Calu3 (cell line): ENCODE measurements at regions not wholly inside any gene's neighbourhood (a gene's known extent, or its start where the extent isn't known, plus 50 kb on each side); places are given as distances from the start of the nearest gene placed in this dataset.
"Not testable (repeated sequence)": the region's sequence is repeated elsewhere in the genome, so short reads cannot be mapped to it uniquely, and the experiment has no call there.

Source experiments
- BruUV-seq: library from RNA; stranded (reverse); fragments of 400-500 nt; replicated peaks from 2 replicates; lab custom pipeline; 2021; lab: Mats Ljungman, UMichigan
- CTCF ChIA-PET: fragments of 300-600 bp; sonication (Branson Sonifier 250); formaldehyde crosslinking; loops from one replicate; lab custom pipeline; 2022; ENCODE audit warnings: antibody characterized with exemption; lab: Charles Lee
- DNase-seq: peaks from one replicate; pipeline ENCODE4 v3.0.0; 2022
- H3K27ac Mint-ChIP-seq: one replicate; pipeline ENCODE4 v1.8.0; 2022; ENCODE audit warnings: mixed read lengths; ENCODE audit not compliant: unreplicated experiment
- H3K27me3 Mint-ChIP-seq: one replicate; pipeline ENCODE4 v1.8.0; 2022; ENCODE audit warnings: mixed read lengths; ENCODE audit not compliant: unreplicated experiment
- H3K36me3 Mint-ChIP-seq: one replicate; pipeline ENCODE4 v1.8.0; 2022; ENCODE audit warnings: mild to moderate bottlenecking, moderate library complexity, mixed read lengths; ENCODE audit not compliant: insufficient read depth, unreplicated experiment
- H3K4me1 Mint-ChIP-seq: one replicate; pipeline ENCODE4 v1.8.0; 2022; ENCODE audit warnings: mild to moderate bottlenecking, low read depth, mixed read lengths; ENCODE audit not compliant: unreplicated experiment
- H3K4me3 Mint-ChIP-seq: one replicate; pipeline ENCODE4 v1.8.0; 2022; ENCODE audit warnings: mild to moderate bottlenecking, low read depth, moderate library complexity, mixed read lengths; ENCODE audit not compliant: unreplicated experiment
- H3K9me3 Mint-ChIP-seq: one replicate; pipeline ENCODE4 v1.8.0; 2022; ENCODE audit warnings: low read depth, mixed read lengths; ENCODE audit not compliant: unreplicated experiment
- CTCF ChIP-seq: fragments of 200-600 bp; IDR thresholded peaks from one replicate; pipeline ENCODE4 v1.8.0; 2022; ENCODE audit warnings: antibody characterized with exemption; ENCODE audit not compliant: unreplicated experiment
- intact Hi-C: fragments of 100-400 bp; cut with micrococcal nuclease; formaldehyde crosslinking; loops from one replicate; pipeline ENCODE4 v1.10.0; 2022; ENCODE audit not compliant: unreplicated experiment

- Mint-ChIP-seq H3K4me3 (no peak overlapping the region), H3K36me3 (no peaks in the 10 kb centered on the region), H3K4me1 (no peaks in the 10 kb centered on the region), H3K9me3 (peaks cover 7% of the 10 kb centered on the region), H3K27ac (no peak overlapping the region), H3K27me3 (peaks cover 20% of the 10 kb centered on the region)
- no peak for TF ChIP-seq CTCF
- intact Hi-C loops = no loop called here
- BruUV-seq = no TSS peak
- no peak for DNase-seq
- CTCF ChIA-PET = no interaction called here
Observed at GRCh38 chr6:105867277-105867676, 218.9 kb upstream of the PRDM1 start.

DNA sequence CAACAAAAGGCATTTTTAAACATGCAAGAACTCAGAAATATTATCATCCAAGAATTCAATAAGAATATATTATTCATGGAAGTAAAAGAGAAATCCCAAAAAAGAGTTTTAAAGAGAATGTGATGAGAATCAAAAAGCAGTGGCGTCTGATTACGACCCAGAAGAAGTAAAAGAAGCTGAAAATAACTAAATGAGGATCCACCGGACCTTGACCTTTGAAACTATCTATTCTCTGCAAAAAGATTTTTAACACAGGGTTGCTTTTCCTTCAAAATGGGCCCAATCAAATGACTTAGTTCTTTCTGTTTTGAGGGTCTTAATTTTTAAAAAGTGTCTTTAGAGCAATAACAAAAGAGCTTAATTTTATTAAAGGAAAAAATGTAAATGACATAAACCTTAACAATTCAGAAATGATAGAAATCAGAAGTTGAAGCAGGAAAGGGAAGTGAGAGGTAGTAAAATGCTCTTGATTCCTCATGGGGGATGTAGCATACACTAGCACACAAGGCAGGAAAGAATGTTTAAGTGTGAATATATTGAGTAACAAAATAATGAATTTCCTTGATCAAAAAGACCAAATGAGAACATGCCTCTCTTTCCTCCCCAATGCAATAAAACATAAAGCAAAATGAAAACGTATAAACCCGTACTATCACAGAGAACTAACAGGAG is 223.1 kb upstream of the PRDM1 start:
- BruUV-seq = no TSS peak
- Mint-ChIP-seq H3K4me3 (no peak overlapping the region), H3K27me3 (peaks cover 19% of the 10 kb centered on the region), H3K36me3 (no peaks in the 10 kb centered on the region), H3K9me3 (peaks cover 7% of the 10 kb centered on the region), H3K27ac (no peak overlapping the region), H3K4me1 (no peaks in the 10 kb centered on the region)
- TF ChIP-seq CTCF = no peak
- intact Hi-C loops = no loop called here
- CTCF ChIA-PET = no interaction called here
- DNase-seq = no peak

- H3K4me3 Mint-ChIP-seq, BruUV-seq: not testable (repeated sequence)
Observed at GRCh38 chr6:105860927-105861326, 225.2 kb upstream of the PRDM1 start.

DNA sequence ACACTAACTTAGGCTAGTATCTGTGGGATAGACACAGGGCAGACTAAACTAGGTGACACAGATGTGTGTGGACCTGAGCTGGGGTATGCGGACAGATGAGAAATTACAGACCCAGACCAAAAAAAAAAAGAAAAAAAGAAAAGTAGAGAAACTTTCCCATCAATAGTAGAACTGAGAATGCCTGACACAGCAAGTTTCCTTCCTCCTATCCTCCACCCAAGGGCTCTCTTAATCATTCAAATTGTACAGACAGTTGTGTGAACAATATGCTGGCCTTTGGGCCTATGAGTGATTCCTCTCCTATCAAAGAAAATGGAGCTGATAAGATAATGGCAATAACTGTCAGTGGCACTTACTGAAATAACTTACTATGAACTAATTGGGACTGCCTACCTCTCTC is 226.7 kb upstream of the PRDM1 start:
- CTCF ChIA-PET = interaction anchor here (0.6 kb wide), 1 partner anchor 272 kb away, joined by 6 read pairs; no protein-coding TSS in a partner anchor
- Mint-ChIP-seq H3K9me3 (no peaks in the 10 kb centered on the region), H3K27me3 (no peaks in the 10 kb centered on the region), H3K36me3 (no peaks in the 10 kb centered on the region), H3K4me1 (no peaks in the 10 kb centered on the region), H3K4me3 (no peak overlapping the region), H3K27ac (no peak overlapping the region)
- no peak for TF ChIP-seq CTCF
- intact Hi-C loops = no loop called here
- BruUV-seq = no TSS peak
- DNase-seq = no peak

More at GRCh38 chr6:105860927-105861326, 225.2 kb upstream of the PRDM1 start:
- DNase-seq, H3K27ac Mint-ChIP-seq, H3K36me3 Mint-ChIP-seq, H3K27me3 Mint-ChIP-seq, H3K4me1 Mint-ChIP-seq, intact Hi-C loops, H3K9me3 Mint-ChIP-seq, CTCF ChIA-PET: not testable (repeated sequence)

DNA sequence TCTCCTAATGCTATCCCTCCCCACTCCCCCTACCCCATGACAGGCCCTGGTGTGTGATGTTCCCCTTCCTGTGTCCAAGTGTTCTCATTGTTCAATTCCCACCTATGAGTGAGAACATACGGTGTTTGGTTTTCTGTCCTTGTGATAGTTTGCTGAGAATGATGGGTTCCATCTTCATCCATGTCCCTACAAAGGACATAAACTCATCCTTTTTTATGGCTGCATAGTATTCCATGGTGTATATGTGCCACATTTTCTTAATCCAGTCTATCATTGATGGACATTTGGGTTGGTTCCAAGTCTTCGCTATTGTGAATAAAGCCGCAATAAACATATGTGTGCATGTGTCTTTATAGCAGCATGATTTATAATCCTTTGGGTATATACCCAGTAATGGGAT is 227.5 kb upstream of the PRDM1 start:
- BruUV-seq, H3K27ac Mint-ChIP-seq, H3K4me1 Mint-ChIP-seq, H3K4me3 Mint-ChIP-seq, H3K36me3 Mint-ChIP-seq, H3K9me3 Mint-ChIP-seq, H3K27me3 Mint-ChIP-seq, intact Hi-C loops, DNase-seq: not testable (repeated sequence)
- CTCF ChIA-PET = interaction anchor here (0.6 kb wide), 1 partner anchor 273 kb away, joined by 6 read pairs; no protein-coding TSS in a partner anchor
